Activated naive CD8-positive, alpha-beta T cell treated with anti-CD3 and anti-CD28 coated beads, Interleukin-2, amount 10 ng/mL, durations not matched to agents 7 days and 5 days (primary cell): ENCODE measurements at regions not wholly inside any gene's neighbourhood (a gene's known extent, or its start where the extent isn't known, plus 50 kb on each side); places are given as distances from the start of the nearest gene placed in this dataset.
"Not testable (repeated sequence)": the region's sequence is repeated elsewhere in the genome, so short reads cannot be mapped to it uniquely, and the experiment has no call there.

ENCODE experiments used
- ATAC-seq: fragments of 150-1000 bp; cut with Tn5 transposase; one replicate; pipeline ENCODE4 v1.10.0; 2021; ENCODE audit warnings: low read depth, moderate library complexity
- POLR2A ChIA-PET: fragments of 350-600 bp; sonication (Branson Sonifier 250); formaldehyde crosslinking; loops from one replicate; lab custom pipeline; 2021; ENCODE audit warnings: antibody characterized with exemption; lab: Charles Lee
- DNase-seq: peaks from one replicate; pipeline ENCODE4 v3.0.0; 2021
- H3K27ac Mint-ChIP-seq: one replicate; pipeline ENCODE4 v1.8.0; 2022; ENCODE audit warnings: mild to moderate bottlenecking, mixed read lengths
- H3K27me3 Mint-ChIP-seq: one replicate; pipeline ENCODE4 v1.8.0; 2022; ENCODE audit warnings: mild to moderate bottlenecking, moderate library complexity, mixed read lengths
- H3K36me3 Mint-ChIP-seq: one replicate; pipeline ENCODE4 v1.8.0; 2021; ENCODE audit warnings: mild to moderate bottlenecking, mixed read lengths
- H3K4me1 Mint-ChIP-seq: one replicate; pipeline ENCODE4 v1.8.0; 2021; ENCODE audit warnings: mixed read lengths
- H3K4me3 Mint-ChIP-seq: one replicate; pipeline ENCODE4 v1.8.0; 2022; ENCODE audit warnings: mild to moderate bottlenecking, moderate library complexity, mixed read lengths
- H3K9me3 Mint-ChIP-seq: one replicate; pipeline ENCODE4 v1.8.0; 2021; ENCODE audit warnings: mixed read lengths

DNA sequence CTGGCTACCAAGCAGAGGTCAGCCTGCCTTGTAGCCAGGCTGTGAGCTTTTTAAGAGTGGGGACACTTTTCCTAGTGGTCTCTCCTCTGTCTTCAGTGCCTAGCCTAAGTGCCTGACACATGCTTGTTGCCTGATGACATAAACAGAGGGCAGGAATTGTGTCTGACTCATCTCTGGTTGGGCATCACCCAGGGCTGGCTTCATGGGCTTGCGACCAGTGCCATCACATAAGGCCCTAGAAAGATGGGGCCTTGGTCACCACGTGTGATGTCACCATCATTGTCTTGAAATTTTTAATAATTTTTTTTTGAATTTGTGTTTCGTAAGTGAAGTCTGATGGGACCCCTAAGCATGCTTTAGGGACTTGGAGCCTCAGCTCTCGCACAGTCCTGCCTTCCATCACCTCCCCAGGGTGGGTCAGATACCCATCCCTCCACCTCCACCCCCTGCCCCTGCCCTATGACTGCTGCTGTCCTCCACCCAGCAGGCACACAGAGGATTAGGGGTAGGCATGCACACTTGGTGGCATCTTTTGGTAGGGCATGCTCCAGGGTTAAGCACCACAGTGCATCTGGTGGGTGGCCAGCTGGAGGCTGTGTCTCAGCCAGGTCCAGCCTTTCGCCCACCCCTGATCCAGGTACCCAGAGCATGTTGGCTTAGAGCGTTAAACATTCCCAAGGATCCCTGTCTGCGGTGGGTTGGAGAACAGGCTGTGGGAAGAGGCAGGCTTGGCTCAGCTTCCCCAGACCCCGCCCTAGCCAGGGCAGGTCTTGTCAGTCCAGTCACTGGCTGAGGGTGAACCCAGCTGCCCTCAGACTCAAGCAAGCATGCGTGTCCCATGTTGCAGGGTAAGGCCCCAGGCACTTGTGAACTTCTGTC lies 80.1 kb upstream of the SH3PXD2B start:
- POLR2A ChIA-PET = no interaction called here
- H3K27me3 Mint-ChIP-seq = peaks cover 20% of the 10 kb centered on the region
- no peaks in the 10 kb centered on the region for H3K9me3 Mint-ChIP-seq
- H3K4me3 Mint-ChIP-seq = no peak overlapping the region
- ATAC-seq = no peak
- no peaks in the 10 kb centered on the region for H3K4me1 Mint-ChIP-seq
- H3K36me3 Mint-ChIP-seq = no peaks in the 10 kb centered on the region
- H3K27ac Mint-ChIP-seq = no peak overlapping the region
- no peak for DNase-seq

DNA sequence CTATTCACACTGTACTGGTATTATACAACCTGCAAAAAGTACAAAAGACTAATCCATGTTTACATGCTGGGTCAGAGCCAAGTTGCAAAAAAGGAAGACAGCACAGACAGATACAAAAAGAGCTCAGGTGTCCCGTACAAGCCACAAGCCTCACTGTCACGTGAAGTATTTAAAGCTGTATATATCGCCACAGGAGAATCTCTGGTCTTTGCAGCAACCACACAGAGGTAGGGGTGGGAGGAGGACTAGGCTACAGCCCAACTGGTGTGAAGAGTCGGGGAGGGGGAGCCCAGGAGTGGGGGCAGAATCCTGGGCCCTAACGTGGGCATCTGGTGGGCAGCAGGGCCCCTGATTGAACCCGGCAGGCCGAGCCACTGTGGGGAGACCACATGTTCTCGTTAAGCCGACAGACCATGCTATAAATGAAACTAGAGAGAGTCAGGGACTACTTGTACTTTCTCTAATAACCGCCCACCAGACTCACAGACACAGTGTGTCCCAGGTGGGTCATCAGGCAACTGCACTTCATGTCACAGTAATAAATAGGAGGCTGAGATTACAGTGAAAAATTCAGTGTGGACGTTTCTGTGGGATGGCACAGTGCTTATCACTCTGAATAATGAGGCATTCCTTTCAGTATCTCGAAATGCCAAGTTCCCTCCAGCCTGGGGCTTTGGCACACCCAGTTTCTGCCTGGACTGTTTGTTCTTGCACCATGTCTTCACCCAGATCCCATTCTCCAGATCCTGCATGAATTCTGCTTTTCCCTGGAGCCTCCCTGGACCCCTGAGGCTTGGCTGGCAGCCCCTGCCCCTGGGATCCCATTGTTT lies 79.3 kb upstream of the SH3PXD2B start:
- Mint-ChIP-seq H3K27me3 (peaks cover 20% of the 10 kb centered on the region), H3K4me1 (no peaks in the 10 kb centered on the region), H3K4me3 (no peak overlapping the region), H3K27ac (no peak overlapping the region), H3K9me3 (no peaks in the 10 kb centered on the region), H3K36me3 (no peaks in the 10 kb centered on the region)
- no peak for ATAC-seq
- no peak for DNase-seq
- POLR2A ChIA-PET = no interaction called here

DNA sequence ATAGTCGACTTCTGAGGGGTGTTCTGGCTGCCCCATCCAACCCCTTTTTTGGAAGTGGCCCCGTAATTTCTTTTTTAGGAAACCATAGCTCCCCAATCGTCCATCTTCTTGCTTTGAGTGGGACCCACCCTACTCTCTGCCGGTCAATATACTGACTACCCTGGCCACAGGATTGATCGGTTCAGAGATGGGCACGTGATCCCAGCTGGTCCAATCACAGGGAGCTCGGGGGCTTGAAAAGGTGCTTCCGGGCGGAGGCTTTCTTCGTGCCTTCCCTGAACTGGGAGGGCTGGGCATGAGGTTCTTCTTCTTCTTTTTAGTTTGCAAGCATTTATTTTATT lies 78.7 kb upstream of the SH3PXD2B start:
- Mint-ChIP-seq H3K4me3 (no peak overlapping the region), H3K27ac (no peak overlapping the region), H3K27me3 (peaks cover 24% of the 10 kb centered on the region), H3K4me1 (no peaks in the 10 kb centered on the region), H3K36me3 (no peaks in the 10 kb centered on the region), H3K9me3 (no peaks in the 10 kb centered on the region)
- DNase-seq (no peak), ATAC-seq (no peak)
- POLR2A ChIA-PET = no interaction called here

DNA sequence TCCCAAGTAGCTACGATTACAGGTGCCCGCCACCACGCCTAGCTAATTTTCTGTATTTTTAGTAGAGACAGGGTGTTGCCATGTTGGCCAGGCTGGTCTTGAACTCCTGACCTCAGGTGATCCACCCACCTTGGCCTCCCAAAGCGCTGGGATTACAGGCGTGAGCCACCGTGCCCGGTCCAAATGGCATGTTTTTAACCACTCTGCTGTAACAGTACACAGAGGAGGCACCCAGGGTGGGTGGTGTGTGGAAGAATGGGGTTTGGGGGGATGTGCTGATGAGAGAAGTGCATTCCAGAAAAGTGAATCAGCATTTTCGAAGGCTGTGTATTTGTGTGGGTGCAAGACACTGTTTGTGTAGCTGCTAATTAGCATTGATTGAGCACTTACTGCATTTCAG lies 78.1 kb upstream of the SH3PXD2B start:
- not testable (repeated sequence) for H3K36me3 Mint-ChIP-seq

DNA sequence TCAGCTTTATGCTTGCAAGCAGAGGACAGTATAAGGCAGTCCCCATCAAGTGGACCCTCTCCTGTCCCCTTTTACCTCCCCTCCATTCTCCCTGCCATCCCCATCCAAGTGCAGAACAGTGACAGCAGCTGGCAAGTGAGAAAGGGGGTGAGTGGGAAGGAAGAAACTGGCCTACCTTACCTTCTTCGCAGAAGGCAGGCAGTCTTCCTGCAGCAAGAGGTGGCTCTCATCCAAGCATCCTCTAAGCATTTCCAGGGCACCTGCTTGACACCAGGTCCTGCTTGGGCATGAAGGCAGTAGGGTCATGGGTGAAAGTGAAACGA lies 77.3 kb upstream of the SH3PXD2B start:
- no peak overlapping the region for H3K27ac Mint-ChIP-seq
- no peak overlapping the region for H3K4me3 Mint-ChIP-seq
- H3K36me3 Mint-ChIP-seq = no peaks in the 10 kb centered on the region
- H3K9me3 Mint-ChIP-seq = no peaks in the 10 kb centered on the region
- ATAC-seq (no peak), DNase-seq (no peak)
- POLR2A ChIA-PET = no interaction called here
- H3K4me1 Mint-ChIP-seq = no peaks in the 10 kb centered on the region
- peaks cover 13% of the 10 kb centered on the region for H3K27me3 Mint-ChIP-seq

More for the DNA sequence above, 78.1 kb upstream of the SH3PXD2B start:
- H3K27ac Mint-ChIP-seq, POLR2A ChIA-PET, H3K9me3 Mint-ChIP-seq, H3K4me1 Mint-ChIP-seq, DNase-seq, ATAC-seq, H3K4me3 Mint-ChIP-seq: not testable (repeated sequence)
- peaks cover 18% of the 10 kb centered on the region for H3K27me3 Mint-ChIP-seq

DNA sequence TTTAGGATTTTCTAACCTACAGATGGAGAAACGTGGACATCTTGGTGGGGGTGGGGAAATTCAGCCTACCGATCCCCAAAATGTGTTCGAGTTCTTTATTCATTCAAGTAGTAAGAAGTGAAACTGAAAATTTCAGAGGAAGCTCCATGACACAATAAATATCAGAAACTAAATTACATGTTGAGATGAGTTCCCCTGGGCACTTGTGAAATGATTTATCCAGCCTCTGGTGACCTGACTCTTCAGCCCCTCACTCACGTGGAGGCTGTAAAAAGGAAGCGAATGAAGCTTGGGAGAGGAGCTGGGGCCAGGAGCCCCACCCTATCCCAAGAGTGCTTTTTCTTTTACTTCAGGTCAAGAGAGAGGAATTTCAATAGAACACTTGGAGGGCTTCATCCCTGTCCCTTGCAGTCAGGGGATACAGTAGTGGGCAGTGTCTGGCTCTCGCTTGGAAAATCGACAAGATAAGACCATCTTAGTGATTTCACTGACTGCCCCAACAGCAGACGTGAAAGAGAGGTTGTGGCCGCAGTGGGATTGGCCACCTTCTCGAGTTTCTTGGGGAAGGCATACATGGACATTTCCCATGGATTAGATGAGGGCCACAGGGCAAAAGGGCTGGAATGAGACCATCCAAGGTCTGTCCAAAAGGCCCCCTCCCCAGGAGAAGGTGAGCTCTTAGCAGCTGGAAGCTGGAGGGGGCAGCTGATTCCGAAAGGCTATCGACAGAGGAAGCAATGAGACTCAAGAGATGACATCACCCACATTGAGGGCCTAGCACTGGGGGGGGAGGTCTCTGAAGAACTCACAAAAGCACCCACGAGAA lies 76.8 kb upstream of the SH3PXD2B start:
- no peak for DNase-seq
- H3K4me3 Mint-ChIP-seq = no peak overlapping the region
- POLR2A ChIA-PET = no interaction called here
- peaks cover 11% of the 10 kb centered on the region for H3K27me3 Mint-ChIP-seq
- H3K27ac Mint-ChIP-seq = no peak overlapping the region
- H3K9me3 Mint-ChIP-seq = no peaks in the 10 kb centered on the region
- H3K4me1 Mint-ChIP-seq = no peaks in the 10 kb centered on the region
- no peaks in the 10 kb centered on the region for H3K36me3 Mint-ChIP-seq
- no peak for ATAC-seq

DNA sequence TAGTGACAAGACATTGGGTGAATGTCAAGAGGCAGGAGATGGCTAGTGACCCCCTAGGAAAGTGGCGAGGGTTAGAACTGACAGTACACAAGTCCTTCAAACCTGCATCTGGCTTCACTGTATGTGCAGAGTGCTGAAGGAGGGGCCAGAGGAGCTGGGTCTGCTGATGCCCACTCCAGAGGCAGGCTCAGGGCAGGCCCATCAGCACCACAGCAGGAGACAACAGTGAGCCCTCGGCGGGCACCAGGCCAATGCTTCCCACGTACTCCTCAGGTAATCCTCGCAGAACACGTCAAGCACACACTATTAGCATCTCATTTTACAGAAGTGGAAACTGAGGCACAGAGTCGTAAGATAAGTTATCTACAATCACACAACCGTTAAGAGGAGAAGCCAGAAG lies 76.1 kb upstream of the SH3PXD2B start:
- ATAC-seq = no peak
- Mint-ChIP-seq H3K27ac (no peak overlapping the region), H3K9me3 (no peaks in the 10 kb centered on the region)

DNA sequence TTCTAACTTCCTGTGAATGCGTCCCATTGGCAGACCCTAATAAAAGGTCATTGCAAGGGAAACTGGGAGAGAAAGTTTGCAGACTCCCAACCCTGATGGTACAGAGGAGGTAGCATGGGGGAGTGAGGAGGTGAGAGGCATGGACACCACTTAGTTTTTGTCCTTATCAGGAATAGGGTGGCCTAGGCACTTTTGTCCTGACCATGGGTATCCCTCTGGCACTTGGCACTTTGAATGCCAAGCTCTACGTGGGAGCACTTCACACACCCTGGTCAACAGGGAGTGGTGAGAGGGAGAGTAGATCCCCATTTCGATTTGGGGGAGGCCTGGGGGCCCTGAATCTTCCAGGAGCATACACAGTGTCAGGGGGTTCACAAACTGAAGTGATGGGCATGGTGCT lies 75.6 kb upstream of the SH3PXD2B start:
- DNase-seq (no peak), ATAC-seq (no peak)
- Mint-ChIP-seq H3K4me3 (no peak overlapping the region), H3K9me3 (no peaks in the 10 kb centered on the region), H3K27ac (no peak overlapping the region), H3K4me1 (no peaks in the 10 kb centered on the region), H3K36me3 (no peaks in the 10 kb centered on the region), H3K27me3 (peaks cover 12% of the 10 kb centered on the region)
- POLR2A ChIA-PET = no interaction called here

More for the DNA sequence above, 76.1 kb upstream of the SH3PXD2B start:
- POLR2A ChIA-PET = no interaction called here
- peaks cover 12% of the 10 kb centered on the region for H3K27me3 Mint-ChIP-seq
- no peaks in the 10 kb centered on the region for H3K36me3 Mint-ChIP-seq
- no peaks in the 10 kb centered on the region for H3K4me1 Mint-ChIP-seq
- no peak overlapping the region for H3K4me3 Mint-ChIP-seq
- DNase-seq = no peak

DNA sequence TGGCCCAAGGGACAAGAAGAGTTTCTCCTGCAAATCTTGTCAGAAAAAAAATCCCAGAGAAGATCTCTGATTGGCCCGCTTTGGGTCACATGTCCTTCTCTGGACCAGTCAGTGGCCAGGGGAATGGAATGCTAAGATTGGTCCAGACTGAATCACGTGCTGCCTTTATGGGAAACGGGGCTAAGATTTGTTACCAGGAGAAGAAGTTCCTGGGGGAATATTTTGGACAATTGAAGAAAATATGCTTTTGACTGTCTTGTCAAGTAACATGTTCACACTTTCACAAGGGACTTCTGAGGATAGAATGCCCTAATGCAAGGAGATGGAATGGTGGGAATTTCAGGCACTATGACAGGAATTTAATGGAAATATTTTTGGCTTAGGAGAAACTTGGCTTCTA lies 74.1 kb upstream of the SH3PXD2B start:
- H3K9me3 Mint-ChIP-seq = no peaks in the 10 kb centered on the region
- POLR2A ChIA-PET = no interaction called here
- no peaks in the 10 kb centered on the region for H3K36me3 Mint-ChIP-seq
- H3K4me1 Mint-ChIP-seq = no peaks in the 10 kb centered on the region
- H3K27ac Mint-ChIP-seq = no peak overlapping the region
- no peak for ATAC-seq
- no peak overlapping the region for H3K4me3 Mint-ChIP-seq
- no peak for DNase-seq
- peaks cover 11% of the 10 kb centered on the region for H3K27me3 Mint-ChIP-seq

DNA sequence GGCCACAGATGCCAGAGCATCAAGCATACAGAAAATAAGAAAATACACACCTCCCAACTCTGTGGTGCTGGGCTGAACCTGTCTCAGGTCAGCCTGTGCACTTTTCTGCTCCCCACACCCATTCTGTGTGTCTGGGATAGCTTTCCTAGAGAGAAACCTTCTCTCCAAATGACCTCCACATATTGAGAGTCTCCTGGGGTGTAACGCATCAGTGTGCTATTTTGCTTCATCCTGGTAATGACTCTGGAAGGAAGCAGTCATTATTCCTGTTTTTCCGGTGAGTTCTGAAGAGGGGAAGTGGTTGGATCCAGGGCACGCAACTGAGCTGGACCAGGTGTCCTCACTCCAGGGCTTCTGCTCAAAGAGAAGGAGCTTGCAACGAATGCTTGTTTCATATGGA lies 73.2 kb upstream of the SH3PXD2B start:
- H3K4me3 Mint-ChIP-seq = no peak overlapping the region
- POLR2A ChIA-PET = no interaction called here
- no peaks in the 10 kb centered on the region for H3K36me3 Mint-ChIP-seq
- no peak overlapping the region for H3K27ac Mint-ChIP-seq
- ATAC-seq (no peak), DNase-seq (no peak)
- H3K9me3 Mint-ChIP-seq = peaks cover 2% of the 10 kb centered on the region
- H3K4me1 Mint-ChIP-seq = no peaks in the 10 kb centered on the region
- H3K27me3 Mint-ChIP-seq = peaks cover 7% of the 10 kb centered on the region

DNA sequence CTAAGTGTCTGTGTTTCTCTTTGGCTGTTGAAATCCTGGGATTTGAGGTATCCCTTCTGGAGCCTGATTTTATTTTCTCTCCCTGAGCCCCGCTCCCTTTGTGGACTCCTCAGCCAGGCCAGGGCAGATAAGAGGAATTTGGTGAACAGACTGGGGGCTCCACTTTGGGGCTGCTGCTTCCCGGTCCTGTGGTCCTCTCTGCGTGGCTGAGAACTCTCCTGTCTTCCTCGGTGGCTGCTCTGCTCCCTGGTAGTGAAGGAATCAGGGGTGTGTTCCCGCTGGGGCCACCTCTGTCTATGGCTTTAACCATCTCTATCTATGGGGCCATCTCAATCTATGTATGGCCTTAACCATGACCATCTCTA lies 71.7 kb upstream of the SH3PXD2B start:
- no peaks in the 10 kb centered on the region for H3K4me1 Mint-ChIP-seq
- DNase-seq (no peak), ATAC-seq (no peak)
- H3K27ac Mint-ChIP-seq = no peak overlapping the region
- POLR2A ChIA-PET = no interaction called here
- H3K27me3 Mint-ChIP-seq = peaks cover 7% of the 10 kb centered on the region
- no peaks in the 10 kb centered on the region for H3K36me3 Mint-ChIP-seq
- no peak overlapping the region for H3K4me3 Mint-ChIP-seq
- peaks cover 3% of the 10 kb centered on the region for H3K9me3 Mint-ChIP-seq

DNA sequence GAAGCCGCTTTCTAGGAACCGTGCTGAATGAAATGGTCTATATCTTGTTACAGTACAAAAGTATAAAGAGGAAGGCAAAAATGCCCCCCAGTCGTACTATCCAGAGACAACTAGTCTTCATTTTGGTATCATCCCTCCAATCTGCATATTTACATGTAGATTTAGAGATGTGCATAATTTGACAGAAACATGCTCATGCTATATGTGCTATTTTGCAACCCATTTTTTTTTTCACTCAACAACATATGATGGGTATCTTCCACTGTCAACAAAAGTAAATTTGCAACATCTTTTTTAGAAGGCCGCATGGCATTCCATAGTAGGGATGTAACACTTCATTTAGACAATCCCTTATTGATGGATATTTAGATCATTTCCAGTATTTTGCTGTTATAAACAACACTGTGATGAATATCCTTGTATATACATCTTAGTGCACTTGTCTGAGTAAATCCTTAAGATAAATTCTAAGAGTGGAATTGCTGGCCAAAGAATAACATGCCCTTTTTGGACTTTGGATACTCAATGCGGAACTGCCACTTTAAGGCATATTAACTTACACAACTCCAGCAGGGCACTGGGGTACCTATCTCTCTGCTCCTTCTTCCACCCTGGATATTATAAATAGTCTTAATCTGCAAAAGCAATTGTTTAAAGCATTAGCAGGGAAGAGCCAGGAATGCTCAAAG lies 71.1 kb upstream of the SH3PXD2B start:
- DNase-seq = no peak
- peaks cover 4% of the 10 kb centered on the region for H3K9me3 Mint-ChIP-seq
- no peak overlapping the region for H3K27ac Mint-ChIP-seq
- POLR2A ChIA-PET = no interaction called here
- no peaks in the 10 kb centered on the region for H3K4me1 Mint-ChIP-seq
- H3K36me3 Mint-ChIP-seq = no peaks in the 10 kb centered on the region
- H3K27me3 Mint-ChIP-seq = peaks cover 7% of the 10 kb centered on the region
- no peak overlapping the region for H3K4me3 Mint-ChIP-seq
- no peak for ATAC-seq

DNA sequence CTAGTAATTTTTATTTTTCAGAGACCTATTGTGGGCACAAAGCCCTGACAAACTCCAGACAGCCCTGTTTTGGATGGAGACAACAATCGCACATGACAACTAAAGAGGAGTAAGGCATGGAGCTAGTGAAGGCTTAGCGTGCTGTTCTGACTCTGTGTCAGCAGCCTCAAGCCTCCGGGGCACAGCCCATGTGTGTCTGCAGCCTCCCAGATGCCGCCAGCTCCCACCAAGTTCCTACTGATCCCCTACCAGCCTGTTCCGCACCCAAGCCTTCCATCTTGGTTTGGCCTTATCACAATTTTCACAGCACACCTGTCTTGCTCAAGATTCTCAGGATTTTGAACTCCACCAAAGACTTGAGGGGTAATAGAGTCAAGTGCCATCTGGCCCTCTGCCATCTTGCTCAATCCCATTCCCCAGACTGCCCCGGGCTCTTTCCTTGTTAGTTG lies 70.3 kb upstream of the SH3PXD2B start:
- DNase-seq (no peak), ATAC-seq (no peak)
- no peaks in the 10 kb centered on the region for H3K4me1 Mint-ChIP-seq
- peaks cover 5% of the 10 kb centered on the region for H3K9me3 Mint-ChIP-seq
- H3K27ac Mint-ChIP-seq = no peak overlapping the region
- H3K36me3 Mint-ChIP-seq = no peaks in the 10 kb centered on the region
- H3K27me3 Mint-ChIP-seq = peaks cover 8% of the 10 kb centered on the region
- H3K4me3 Mint-ChIP-seq = no peak overlapping the region
- POLR2A ChIA-PET = no interaction called here
